NCI-H226 (cell line): ENCODE measurements at regions not wholly inside any gene's neighbourhood (a gene's known extent, or its start where the extent isn't known, plus 50 kb on each side); places are given as distances from the start of the nearest gene placed in this dataset.

ENCODE experiments used
- DNase-seq: peaks from one replicate; pipeline ENCODE4 v3.0.0-alpha.2; 2015

GRCh38 chr3:124513610-124513997 lies 216.6 kb upstream of the UMPS start:
- no peak for DNase-seq

DNA sequence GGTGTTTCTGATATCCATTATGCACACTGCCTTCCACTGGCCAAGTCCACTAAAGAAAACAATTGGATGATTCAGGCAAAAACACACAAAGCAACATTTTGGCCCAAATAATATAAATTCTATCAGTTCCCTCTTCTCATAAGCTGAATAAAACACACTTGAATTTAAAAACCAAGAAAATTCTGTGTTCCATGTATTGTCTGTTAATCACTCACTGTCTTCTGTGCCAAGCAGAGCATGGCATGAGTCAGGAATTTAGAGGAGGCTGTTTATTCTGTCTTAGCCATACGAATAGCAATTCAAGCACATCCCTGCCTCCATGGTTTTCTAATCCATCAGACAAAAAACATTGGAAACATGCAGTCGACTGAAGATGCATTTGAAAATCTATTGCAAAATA lies 215.6 kb upstream of the UMPS start:
- DNase-seq, result no peak

GRCh38 chr3:124516333-124516732 lies 213.9 kb upstream of the UMPS start:
- no peak for DNase-seq

DNA sequence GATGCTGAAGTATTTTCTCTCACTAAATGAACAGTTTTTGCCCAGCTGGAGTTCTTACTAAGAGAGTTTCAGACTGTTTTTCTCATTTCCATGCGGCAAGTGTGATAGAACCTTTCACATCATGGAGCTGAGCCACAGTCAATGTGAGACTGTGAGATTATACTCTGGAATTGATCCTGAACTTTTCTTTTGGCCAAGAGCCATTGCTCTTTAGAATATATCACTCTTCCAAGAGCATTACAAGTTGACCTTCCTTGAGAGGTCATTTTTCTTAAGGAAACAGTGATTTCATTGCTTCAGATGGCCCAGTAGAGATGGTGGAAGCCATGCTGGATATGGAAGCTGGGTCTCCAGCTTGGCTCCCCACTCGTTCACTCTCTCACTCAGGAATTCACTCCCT lies 212.9 kb upstream of the UMPS start:
- DNase-seq, result no peak

- DNase-seq, result no peak
Observed at GRCh38 chr3:124518350-124518749, 211.9 kb upstream of the UMPS start.

DNA sequence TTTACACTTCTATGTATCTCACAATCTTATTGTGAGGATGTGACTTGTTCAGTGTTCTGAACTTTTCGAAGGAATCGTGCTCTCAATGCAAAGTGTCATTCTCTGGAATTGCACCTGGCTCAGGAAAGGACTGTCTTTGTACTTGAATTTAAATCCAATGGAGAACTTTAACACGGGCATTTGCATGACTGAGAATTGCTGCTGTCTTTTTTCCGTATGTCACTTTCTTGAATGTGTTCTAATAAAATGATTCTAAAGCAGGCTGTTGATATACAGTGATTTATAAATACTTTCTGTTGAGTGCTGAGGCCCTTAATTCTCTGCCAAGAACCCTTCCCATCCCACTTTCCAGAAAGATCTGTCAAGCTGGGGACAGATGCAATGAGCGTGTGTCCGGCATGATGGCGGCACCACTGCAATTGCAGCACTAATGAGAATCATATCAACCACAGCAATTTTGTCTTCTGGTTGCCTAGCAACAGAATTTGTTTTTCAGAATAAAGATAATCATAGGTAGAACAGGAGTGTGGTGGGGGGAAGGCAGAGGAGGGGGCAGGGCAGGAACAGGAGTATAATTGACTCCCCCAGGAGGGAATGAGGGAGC lies 210.6 kb upstream of the UMPS start:
- no peak for DNase-seq

DNA sequence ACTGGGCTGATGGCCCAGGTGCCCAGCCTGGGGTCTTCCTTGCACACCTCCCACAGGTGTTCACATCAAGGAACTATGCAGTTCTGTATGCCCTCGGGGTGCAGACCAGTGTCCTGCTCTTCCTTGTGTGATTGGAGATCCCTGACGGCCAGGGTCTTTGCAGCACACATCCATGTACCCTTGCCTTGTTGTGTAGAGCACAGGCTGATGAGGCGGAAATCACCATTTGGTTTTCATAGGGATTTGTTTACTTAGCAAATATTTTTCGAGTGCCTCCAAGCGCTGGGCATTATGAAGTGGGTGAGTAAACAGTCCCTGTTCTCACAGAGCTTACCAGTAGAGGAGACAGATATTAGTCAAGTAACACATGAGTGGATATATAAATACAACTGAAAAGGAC lies 209.3 kb upstream of the UMPS start:
- no peak for DNase-seq

DNA sequence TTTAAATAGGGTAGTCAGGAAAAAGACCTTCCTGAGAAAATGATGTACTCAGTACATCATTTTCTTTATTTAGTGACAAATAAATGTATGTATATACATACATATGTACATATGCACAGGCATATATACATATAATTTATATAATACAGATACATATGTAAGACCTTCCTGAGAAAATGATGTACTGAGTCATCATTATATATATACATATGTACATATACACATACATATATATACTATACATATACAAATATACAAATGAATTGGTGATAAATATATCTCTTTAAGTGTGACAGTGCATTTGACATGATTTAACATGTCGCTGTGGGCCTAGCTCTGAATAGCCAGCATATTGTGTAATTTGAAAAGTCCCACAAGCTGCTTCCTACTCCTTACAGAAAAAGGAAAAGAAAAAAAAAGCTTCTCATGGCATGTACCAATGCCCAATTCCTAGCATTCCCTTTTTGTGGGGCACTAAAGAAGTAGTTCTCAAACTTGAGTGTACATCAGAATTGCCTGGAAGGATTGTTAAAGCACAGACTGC lies 208.1 kb upstream of the UMPS start:
- DNase-seq, result no peak

- no peak for DNase-seq
Observed at GRCh38 chr3:124526601-124527000, 203.7 kb upstream of the UMPS start.

GRCh38 chr3:124529826-124530571 lies 200.3 kb upstream of the UMPS start:
- peak; percentile 23 for DNase-seq

- no peak for DNase-seq
Observed at GRCh38 chr3:124530916-124531315, 199.3 kb upstream of the UMPS start.

DNA sequence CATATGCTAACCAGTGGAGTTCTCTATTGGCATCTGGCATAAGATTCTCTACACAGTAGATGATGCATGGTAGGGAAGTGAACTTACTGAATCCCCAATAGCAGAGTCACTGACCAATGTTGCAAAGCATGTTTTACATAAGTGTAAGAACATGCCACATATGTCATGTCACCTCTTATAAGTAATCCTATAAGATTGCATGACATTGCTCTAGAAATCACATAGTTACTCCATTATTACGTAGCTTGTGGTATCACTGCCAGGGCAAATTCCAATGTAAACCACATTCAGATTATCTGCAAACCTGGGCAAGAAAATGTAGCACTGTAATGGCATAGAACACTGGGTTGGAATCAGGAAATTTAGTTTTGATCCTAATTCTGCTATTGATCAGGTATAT lies 198.2 kb upstream of the UMPS start:
- peak; percentile 33 for DNase-seq

GRCh38 chr3:124535306-124535705 lies 194.9 kb upstream of the UMPS start:
- no peak for DNase-seq

DNA sequence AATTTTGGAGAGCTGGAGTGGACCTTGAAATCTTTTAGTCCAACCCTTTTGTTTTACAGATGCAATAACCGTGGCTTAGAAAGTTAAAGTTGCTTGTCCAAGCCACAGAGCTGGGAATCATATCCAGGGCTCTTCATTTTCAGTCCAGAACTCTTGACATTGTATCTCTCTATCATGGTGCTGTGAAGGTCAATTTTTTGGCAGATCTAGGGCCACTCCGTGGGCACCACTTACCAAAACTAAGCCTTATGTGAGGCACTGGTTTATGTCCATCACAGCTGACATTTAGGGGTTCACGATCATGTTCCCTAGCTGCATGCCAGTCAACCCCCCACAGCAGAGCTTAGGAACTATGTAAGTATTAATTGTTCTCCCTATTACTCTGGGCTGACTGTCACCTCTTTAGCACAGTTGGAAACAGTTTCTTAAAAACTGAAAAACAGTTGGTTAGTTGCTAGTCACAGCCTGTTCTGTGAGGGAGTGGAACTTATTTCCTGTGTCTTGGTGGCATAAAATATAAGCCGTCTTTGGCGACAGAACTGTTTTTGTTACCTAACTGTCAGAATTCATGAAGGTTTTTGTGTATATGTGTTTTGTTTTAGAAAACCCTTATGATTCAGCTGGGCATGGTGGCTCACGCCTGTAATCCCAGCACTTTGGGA lies 189.6 kb upstream of the UMPS start:
- DNase-seq, result no peak

DNA sequence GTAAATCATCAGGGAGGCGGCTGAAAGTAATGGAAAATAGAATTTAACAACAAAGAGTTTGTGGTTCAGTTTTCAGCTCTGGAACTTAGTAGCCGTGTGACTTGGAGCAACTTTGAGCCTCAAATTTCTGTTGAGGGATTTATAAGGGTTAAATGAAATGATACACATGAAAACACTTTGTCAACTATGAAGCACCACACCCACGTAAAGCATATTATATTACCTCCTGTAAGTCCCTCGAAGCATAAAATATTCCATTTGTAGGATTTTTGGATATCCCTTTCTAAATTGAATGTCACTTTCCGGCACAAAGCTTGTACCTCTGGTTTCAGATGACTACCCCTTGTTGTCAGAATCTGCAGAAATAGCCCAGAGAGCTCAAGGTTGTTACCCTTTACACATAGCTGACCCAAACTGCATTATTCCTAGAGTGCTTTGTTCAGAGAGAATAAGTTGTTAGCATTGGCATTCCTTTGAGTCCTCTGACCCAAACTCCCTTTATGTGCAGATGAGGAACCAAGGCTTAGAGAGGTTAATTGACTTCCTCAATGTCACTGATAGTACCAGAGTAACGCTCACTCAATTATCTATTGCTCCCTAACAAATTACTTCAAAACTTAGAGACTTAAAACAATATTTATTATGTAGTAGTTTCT lies 187.9 kb upstream of the UMPS start:
- DNase-seq, result no peak

DNA sequence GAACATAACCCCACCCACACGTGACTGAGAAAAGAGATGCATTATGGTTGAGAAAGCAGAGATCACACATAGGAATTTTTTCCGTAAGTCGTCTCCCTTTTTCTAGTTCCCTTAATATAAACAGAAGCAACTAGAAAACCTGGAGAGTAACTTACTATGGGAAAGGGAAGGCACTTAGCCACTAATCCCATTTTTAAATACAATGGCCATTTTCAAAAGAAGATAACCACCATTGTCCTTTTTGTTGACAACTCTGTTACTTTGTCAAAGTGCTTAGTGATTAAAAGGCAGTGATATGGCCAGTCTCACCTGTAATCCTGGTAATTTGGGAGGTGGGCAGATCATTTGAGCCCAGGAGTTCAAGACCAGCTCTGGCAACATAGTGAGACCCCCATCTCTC lies 184.4 kb upstream of the UMPS start:
- no peak for DNase-seq

DNA sequence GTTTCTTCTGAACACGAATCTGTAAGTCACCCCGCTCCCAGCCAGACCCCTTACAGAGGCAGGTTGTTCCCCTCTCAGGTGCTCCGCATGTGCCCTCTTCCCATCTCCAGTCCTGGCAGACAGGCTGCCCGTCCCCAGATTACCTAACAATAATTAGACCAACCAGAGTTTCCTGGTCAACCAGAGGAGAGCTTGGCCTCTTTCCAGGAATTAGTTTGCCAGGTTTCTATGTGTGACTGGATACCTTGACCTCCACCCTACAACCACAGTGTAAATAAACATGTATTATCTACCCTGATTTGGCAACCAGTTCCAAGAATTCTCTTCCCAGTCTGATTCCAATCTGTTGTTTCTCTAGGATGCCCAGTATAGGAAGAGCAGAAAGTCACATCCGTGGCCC lies 178.0 kb upstream of the UMPS start:
- no peak for DNase-seq

DNA sequence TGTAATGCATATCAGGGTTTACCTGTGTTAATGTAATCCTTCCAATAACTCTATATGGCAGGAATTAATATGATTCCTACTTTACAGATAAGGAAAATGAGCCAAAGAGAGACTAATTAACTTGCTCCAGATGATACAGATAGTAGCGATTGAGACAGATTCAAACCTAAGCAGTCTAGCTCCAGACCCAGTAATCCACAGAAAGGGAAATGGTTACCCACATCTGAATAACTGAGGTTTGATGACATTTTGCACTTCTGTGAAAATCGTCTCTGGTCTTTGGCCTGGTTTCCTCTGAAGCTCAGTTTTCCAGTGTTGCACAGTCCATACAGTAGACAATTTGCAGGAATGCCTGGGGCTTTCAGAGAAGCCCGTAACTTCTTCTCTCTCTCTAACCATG lies 177.1 kb upstream of the UMPS start:
- DNase-seq, result no peak

DNA sequence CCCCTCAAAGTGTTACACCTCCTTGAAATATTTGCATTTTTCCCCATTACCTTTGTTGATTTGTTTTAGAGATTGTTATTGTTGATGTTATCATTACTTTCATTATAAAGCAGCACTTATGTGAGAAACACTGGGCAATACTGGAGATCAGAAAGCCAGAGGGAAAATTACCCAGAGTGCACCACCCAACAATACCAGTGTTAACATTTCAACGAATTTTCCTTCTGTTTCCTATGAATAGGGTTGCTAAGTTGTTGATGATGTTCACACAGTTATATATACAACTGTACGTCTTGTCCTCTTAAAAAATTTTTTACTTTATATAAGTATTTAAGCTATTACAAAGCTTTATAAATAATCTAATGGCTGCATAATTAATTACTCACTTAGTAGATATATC lies 173.6 kb upstream of the UMPS start:
- DNase-seq, result no peak

- peak; percentile 42 for DNase-seq
Observed at GRCh38 chr3:124557433-124558232, 172.6 kb upstream of the UMPS start.

DNA sequence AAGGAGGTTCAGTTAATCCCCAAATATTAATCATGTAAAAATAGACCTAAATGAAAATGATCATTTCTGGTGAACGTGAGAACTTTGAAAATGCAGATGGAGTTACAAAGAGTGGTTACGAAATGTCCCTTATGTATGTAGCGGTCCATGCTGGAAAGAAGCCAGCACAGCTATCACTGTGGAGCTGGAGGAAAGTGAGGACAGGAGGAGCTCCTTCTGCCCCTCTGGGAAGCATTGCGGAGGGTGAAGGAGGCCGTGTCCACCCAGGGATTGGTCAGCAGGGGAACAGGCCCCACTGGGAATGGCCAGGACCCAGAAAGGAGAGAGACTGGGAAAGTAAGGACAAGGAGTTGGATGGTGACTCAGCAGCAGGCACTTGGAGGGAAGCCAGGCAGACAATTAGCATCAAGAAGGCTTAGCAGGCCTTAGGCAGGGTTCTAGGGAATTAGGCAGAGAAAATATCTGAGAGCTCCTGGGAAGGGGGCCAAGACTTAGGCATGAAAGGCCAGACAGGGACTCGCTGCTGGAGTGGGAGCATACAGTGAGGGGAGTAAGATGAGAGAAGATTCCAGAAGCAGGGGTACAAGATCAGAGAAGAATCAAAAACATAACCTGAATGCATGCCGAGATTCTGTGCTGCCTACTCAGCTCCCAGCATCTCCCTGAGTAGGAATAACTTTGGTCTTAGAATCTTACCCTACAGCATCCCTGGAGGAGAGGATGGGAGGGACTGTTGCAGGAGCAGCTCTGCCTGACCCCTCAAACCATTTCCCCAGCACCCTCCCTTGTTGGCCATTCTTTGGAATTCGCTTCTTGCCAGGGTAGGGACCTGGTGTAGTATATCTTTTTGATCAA lies 171.0 kb upstream of the UMPS start:
- DNase-seq, result peak; percentile 74
